ENCODE measurements at regions not wholly inside any gene's neighbourhood (a gene's known extent, or its start where the extent isn't known, plus 50 kb on each side); places are given as distances from the start of the nearest gene placed in this dataset.
A peak's percentile ranks its signal among the peaks of the same experiment; 100 is the strongest.

GRCh38 chr1:204763773-204764427 lies 78.4 kb upstream of the LRRN2 start:
- no peak overlapping the region for H3K27ac ChIP-seq (ENCODE audit: low read depth, low read length)
- peak overlapping the region; percentile 68 for H2AFZ ChIP-seq (ENCODE audit: low read length)
- peak; percentile 95 for TF ChIP-seq CTCF (IDR thresholded peaks at IDR 0.05; ENCODE audit: extremely low read depth, low read depth, low read length)
- H3K9me3 ChIP-seq (ENCODE audit: low read depth, low read length) = no peaks in the 10 kb centered on the region
- peaks cover 9% of the 10 kb centered on the region for H3K4me1 ChIP-seq (ENCODE audit: insufficient read depth, low read length)
- no peaks in the 10 kb centered on the region for H3K36me3 ChIP-seq (ENCODE audit: insufficient read depth, low read length)
- H4K20me1 ChIP-seq (ENCODE audit: insufficient read depth, low read length) = no peaks in the 10 kb centered on the region
- DNase-seq (ENCODE audit: insufficient read length, low spot score, missing footprints) = peak; percentile 82
- H3K27me3 ChIP-seq (ENCODE audit: insufficient read depth, low read length) = peaks cover 36% of the 10 kb centered on the region
- H3K4me2 ChIP-seq (ENCODE audit: insufficient read depth, low read length) = peak overlapping the region; percentile 53
- no peaks in the 10 kb centered on the region for H3K79me2 ChIP-seq (ENCODE audit: insufficient read depth, low read length)
- no peak overlapping the region for H3K4me3 ChIP-seq (ENCODE audit: insufficient read depth, low read length)

GRCh38 chr1:204769997-204770396 lies 84.5 kb upstream of the LRRN2 start:
- H3K27me3 ChIP-seq (ENCODE audit: insufficient read depth, low read length) = peaks cover 81% of the 10 kb centered on the region
- no peak overlapping the region for H2AFZ ChIP-seq (ENCODE audit: low read length)
- H3K36me3 ChIP-seq (ENCODE audit: insufficient read depth, low read length) = no peaks in the 10 kb centered on the region
- H4K20me1 ChIP-seq (ENCODE audit: insufficient read depth, low read length) = no peaks in the 10 kb centered on the region
- DNase-seq (ENCODE audit: insufficient read length, low spot score, missing footprints) = no peak
- no peaks in the 10 kb centered on the region for H3K9me3 ChIP-seq (ENCODE audit: low read depth, low read length)
- TF ChIP-seq CTCF (IDR thresholded peaks at IDR 0.05; ENCODE audit: extremely low read depth, low read depth, low read length) = no peak
- H3K4me2 ChIP-seq (ENCODE audit: insufficient read depth, low read length) = no peak overlapping the region
- H3K4me3 ChIP-seq (ENCODE audit: insufficient read depth, low read length) = no peak overlapping the region
- H3K4me1 ChIP-seq (ENCODE audit: insufficient read depth, low read length) = no peaks in the 10 kb centered on the region
- H3K79me2 ChIP-seq (ENCODE audit: insufficient read depth, low read length) = no peaks in the 10 kb centered on the region
- no peak overlapping the region for H3K27ac ChIP-seq (ENCODE audit: low read depth, low read length)

GRCh38 chr1:204771358-204771757 lies 85.8 kb upstream of the LRRN2 start:
- H3K79me2 ChIP-seq (ENCODE audit: insufficient read depth, low read length) = no peaks in the 10 kb centered on the region
- peaks cover 80% of the 10 kb centered on the region for H3K27me3 ChIP-seq (ENCODE audit: insufficient read depth, low read length)
- H4K20me1 ChIP-seq (ENCODE audit: insufficient read depth, low read length) = no peaks in the 10 kb centered on the region
- H3K4me3 ChIP-seq (ENCODE audit: insufficient read depth, low read length) = no peak overlapping the region
- H3K4me1 ChIP-seq (ENCODE audit: insufficient read depth, low read length) = no peaks in the 10 kb centered on the region
- H2AFZ ChIP-seq (ENCODE audit: low read length) = no peak overlapping the region
- no peak for DNase-seq (ENCODE audit: insufficient read length, low spot score, missing footprints)
- no peaks in the 10 kb centered on the region for H3K9me3 ChIP-seq (ENCODE audit: low read depth, low read length)
- TF ChIP-seq CTCF (IDR thresholded peaks at IDR 0.05; ENCODE audit: extremely low read depth, low read depth, low read length) = no peak
- no peaks in the 10 kb centered on the region for H3K36me3 ChIP-seq (ENCODE audit: insufficient read depth, low read length)
- no peak overlapping the region for H3K27ac ChIP-seq (ENCODE audit: low read depth, low read length)
- no peak overlapping the region for H3K4me2 ChIP-seq (ENCODE audit: insufficient read depth, low read length)

- H3K9me3 ChIP-seq (ENCODE audit: low read depth, low read length) = no peaks in the 10 kb centered on the region
- H3K4me1 ChIP-seq (ENCODE audit: insufficient read depth, low read length) = no peaks in the 10 kb centered on the region
- H3K27ac ChIP-seq (ENCODE audit: low read depth, low read length) = no peak overlapping the region
- no peak overlapping the region for H3K4me2 ChIP-seq (ENCODE audit: insufficient read depth, low read length)
- H4K20me1 ChIP-seq (ENCODE audit: insufficient read depth, low read length) = no peaks in the 10 kb centered on the region
- H3K79me2 ChIP-seq (ENCODE audit: insufficient read depth, low read length) = no peaks in the 10 kb centered on the region
- no peaks in the 10 kb centered on the region for H3K36me3 ChIP-seq (ENCODE audit: insufficient read depth, low read length)
- no peak overlapping the region for H2AFZ ChIP-seq (ENCODE audit: low read length)
- peaks cover 69% of the 10 kb centered on the region for H3K27me3 ChIP-seq (ENCODE audit: insufficient read depth, low read length)
- TF ChIP-seq CTCF (IDR thresholded peaks at IDR 0.05; ENCODE audit: extremely low read depth, low read depth, low read length) = no peak
- DNase-seq (ENCODE audit: insufficient read length, low spot score, missing footprints) = no peak
- no peak overlapping the region for H3K4me3 ChIP-seq (ENCODE audit: insufficient read depth, low read length)
Observed at GRCh38 chr1:204773246-204773645, 87.7 kb upstream of the LRRN2 start.

Data from osteoblast (primary cell).